Left ventricle myocardium inferior (tissue), 1 donor: ENCODE measurements at regions not wholly inside any gene's neighbourhood (a gene's known extent, or its start where the extent isn't known, plus 50 kb on each side); places are given as distances from the start of the nearest gene placed in this dataset.

Experiments
- DNase-seq: peaks from one replicate; pipeline ENCODE4 v3.0.0-alpha.2; 2020
- H3K27ac ChIP-seq: fragments of 200-600 bp; replicated peaks from 2 replicates; pipeline ENCODE4 v1.8.0; 2021
- H3K27me3 ChIP-seq: fragments of 200-600 bp; 2 replicates; pipeline ENCODE4 v1.8.0; 2021; ENCODE audit warnings: low read depth
- H3K36me3 ChIP-seq: fragments of 200-600 bp; 2 replicates; pipeline ENCODE4 v1.8.0; 2021
- H3K4me1 ChIP-seq: fragments of 200-600 bp; 2 replicates; pipeline ENCODE4 v1.8.0; 2021
- H3K4me3 ChIP-seq: fragments of 200-600 bp; 2 replicates; pipeline ENCODE4 v1.8.0; 2021; ENCODE audit warnings: mild to moderate bottlenecking, moderate library complexity
- H3K9me3 ChIP-seq: fragments of 200-600 bp; replicated peaks from 2 replicates; pipeline ENCODE4 v1.8.0; 2021
- CTCF ChIP-seq: fragments of 200-600 bp; IDR thresholded peaks from 2 replicates; pipeline ENCODE4 v1.8.0; 2021; ENCODE audit warnings: antibody characterized with exemption, mild to moderate bottlenecking, borderline replicate concordance
- intact Hi-C: fragments of 100-400 bp; cut with micrococcal nuclease; formaldehyde crosslinking; loops from one replicate; pipeline ENCODE4 v1.11.0; 2022
- donor health status: DM: no; HTN: yes; CAD: no; lungs with severe emphysema.

DNA sequence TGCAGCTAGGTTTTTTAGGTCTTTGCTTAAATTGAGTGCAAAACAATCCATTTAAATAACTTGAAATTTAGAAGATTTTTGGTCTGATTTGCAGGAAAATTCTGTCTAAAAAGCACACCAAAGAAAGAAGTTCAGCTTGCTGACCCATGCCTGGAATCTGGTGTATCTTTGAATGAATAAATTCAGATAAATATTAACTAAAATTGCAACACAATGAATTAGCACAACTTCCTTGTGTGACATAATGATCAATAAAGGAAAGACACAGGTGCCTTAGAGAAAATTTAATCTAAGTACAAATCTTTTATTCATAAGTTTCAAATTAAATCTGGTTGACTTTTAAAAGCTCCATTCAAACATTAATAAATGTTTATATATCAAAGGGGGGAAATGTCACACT lies 791.5 kb upstream of the LCORL start:
- DNase-seq: no peak
- Histone ChIP-seq H3K36me3 (no peaks in the 10 kb centered on the region), H3K4me1 (no peaks in the 10 kb centered on the region), H3K27ac (no peak overlapping the region), H3K4me3 (no peak overlapping the region), H3K9me3 (no peaks in the 10 kb centered on the region), H3K27me3 (no peaks in the 10 kb centered on the region)
- TF ChIP-seq CTCF: no peak
- intact Hi-C loops: no loop called here

DNA sequence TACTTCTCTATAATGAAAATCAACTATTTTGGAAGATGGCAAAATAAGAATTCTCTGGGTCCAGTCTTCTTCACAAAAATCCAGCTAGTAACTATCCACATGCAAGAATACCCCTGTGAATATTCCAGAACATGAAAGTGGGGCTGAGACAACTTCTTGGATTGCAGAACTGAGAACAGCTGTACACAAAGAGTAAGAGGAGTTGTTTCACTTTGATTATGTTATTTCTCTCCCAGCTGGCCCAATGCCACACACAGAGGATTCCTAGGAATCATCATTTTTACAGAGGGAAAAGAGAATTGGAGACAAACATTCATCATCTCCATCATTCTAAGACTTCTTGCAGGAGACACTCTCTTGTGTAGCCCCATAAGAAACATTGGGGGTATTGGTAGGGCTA lies 782.2 kb upstream of the LCORL start:
- no peaks in the 10 kb centered on the region for H3K36me3 ChIP-seq
- no peak for DNase-seq
- H3K9me3 ChIP-seq: no peaks in the 10 kb centered on the region
- intact Hi-C loops: no loop called here
- no peak overlapping the region for H3K4me3 ChIP-seq
- H3K4me1 ChIP-seq: no peaks in the 10 kb centered on the region
- no peak overlapping the region for H3K27ac ChIP-seq
- no peak for TF ChIP-seq CTCF
- no peaks in the 10 kb centered on the region for H3K27me3 ChIP-seq

DNA sequence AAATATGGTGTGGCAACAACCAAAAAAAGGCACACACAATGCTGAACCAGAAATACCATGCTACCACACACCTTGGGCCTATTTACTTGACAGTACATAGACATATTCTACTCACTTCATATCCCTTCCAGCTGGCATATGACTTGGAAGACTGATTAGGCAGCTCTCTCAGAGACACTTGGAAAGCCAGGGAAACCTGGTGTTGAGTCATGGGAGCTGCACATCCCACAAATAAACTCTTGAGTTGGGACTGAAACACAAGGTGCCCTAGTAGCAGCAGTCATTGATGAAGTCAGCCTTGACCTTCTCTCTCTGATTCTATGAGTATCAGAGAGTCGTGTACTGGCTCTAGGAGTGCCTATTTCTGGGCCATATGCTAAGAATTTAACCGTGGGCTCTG lies 776.6 kb upstream of the LCORL start:
- Histone ChIP-seq H3K27me3 (no peaks in the 10 kb centered on the region), H3K4me3 (no peak overlapping the region), H3K4me1 (no peaks in the 10 kb centered on the region), H3K27ac (no peak overlapping the region), H3K36me3 (no peaks in the 10 kb centered on the region), H3K9me3 (no peaks in the 10 kb centered on the region)
- intact Hi-C loops: no loop called here
- no peak for TF ChIP-seq CTCF
- DNase-seq: no peak

GRCh38 chr4:18795794-18796193 lies 774.2 kb upstream of the LCORL start:
- intact Hi-C loops: no loop called here
- no peak overlapping the region for H3K27ac ChIP-seq
- no peaks in the 10 kb centered on the region for H3K4me1 ChIP-seq
- no peak for TF ChIP-seq CTCF
- H3K9me3 ChIP-seq: no peaks in the 10 kb centered on the region
- no peaks in the 10 kb centered on the region for H3K27me3 ChIP-seq
- H3K4me3 ChIP-seq: no peak overlapping the region
- DNase-seq: no peak
- H3K36me3 ChIP-seq: no peaks in the 10 kb centered on the region

DNA sequence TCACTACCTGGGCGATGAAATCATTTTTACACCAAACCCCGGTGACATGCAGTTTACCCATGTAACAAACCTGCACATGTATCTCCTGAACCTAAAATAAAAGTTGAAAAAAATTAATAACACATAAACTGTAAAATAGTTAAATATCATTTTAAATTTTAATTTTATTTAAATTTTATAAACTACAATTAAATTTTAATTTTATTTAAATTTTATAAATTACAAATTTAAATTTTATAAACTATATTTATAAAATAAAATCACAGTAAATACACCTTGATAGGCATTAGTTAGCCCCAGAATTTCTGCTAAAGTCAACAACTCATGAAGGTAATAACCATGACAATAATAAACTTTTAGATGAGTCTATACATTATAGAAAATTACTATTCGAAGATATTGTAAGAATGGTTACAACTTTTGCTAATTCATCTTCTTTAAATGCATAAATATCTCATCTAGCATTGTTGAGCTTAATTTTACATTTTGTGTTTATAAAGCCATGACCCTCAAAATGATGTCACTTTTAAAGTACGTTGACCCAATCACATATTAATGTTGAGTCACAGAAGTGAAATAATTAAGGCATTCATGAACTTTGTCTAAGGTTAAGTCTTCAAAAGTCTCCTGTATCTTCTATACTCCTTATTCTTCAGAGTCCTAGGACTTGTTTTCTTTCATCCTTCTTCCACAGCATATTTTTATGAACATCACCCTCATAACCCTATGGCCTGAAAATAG lies 755.8 kb upstream of the LCORL start:
- no peak for DNase-seq
- no peak for TF ChIP-seq CTCF
- intact Hi-C loops: no loop called here

More for the DNA sequence above, 755.8 kb upstream of the LCORL start:
- H3K27ac ChIP-seq: no peak overlapping the region
- H3K4me1 ChIP-seq: no peaks in the 10 kb centered on the region
- H3K36me3 ChIP-seq: no peaks in the 10 kb centered on the region
- no peak overlapping the region for H3K4me3 ChIP-seq
- H3K9me3 ChIP-seq: peaks cover 31% of the 10 kb centered on the region
- no peaks in the 10 kb centered on the region for H3K27me3 ChIP-seq
